ENCODE measurements at regions not wholly inside any gene's neighbourhood (a gene's known extent, or its start where the extent isn't known, plus 50 kb on each side); places are given as distances from the start of the nearest gene placed in this dataset.
"Not testable (repeated sequence)": the region's sequence is repeated elsewhere in the genome, so short reads cannot be mapped to it uniquely, and the experiment has no call there.

- no peak for DNase-seq (ENCODE audit: low read depth)
These were observed 127.7 kb downstream of the ALDH8A1 start for GRCh38 chr6:134821928-134822864.

- no peak for DNase-seq (ENCODE audit: low read depth)
These were observed 128.5 kb downstream of the ALDH8A1 start for GRCh38 chr6:134821397-134821796.

GRCh38 chr6:134819863-134820800, 129.8 kb downstream of the ALDH8A1 start:
- DNase-seq (ENCODE audit: low read depth): no peak

- no peak for DNase-seq (ENCODE audit: low read depth)
These were observed 130.7 kb downstream of the ALDH8A1 start for GRCh38 chr6:134819236-134819635.

GRCh38 chr6:134817448-134817847, 132.5 kb downstream of the ALDH8A1 start:
- no peak for DNase-seq (ENCODE audit: low read depth)

GRCh38 chr6:134816780-134817179, 133.1 kb downstream of the ALDH8A1 start:
- DNase-seq (ENCODE audit: low read depth): no peak

GRCh38 chr6:134816300-134816699, 133.6 kb downstream of the ALDH8A1 start:
- DNase-seq (ENCODE audit: low read depth): no peak

GRCh38 chr6:134814076-134814695, 135.7 kb downstream of the ALDH8A1 start:
- no peak for DNase-seq (ENCODE audit: low read depth)

GRCh38 chr6:134813146-134813545, 136.8 kb downstream of the ALDH8A1 start:
- no peak for DNase-seq (ENCODE audit: low read depth)

- DNase-seq (ENCODE audit: low read depth): no peak
These were observed 139.5 kb downstream of the ALDH8A1 start for GRCh38 chr6:134810402-134810801.

GRCh38 chr6:134809130-134809529, 140.8 kb downstream of the ALDH8A1 start:
- no peak for DNase-seq (ENCODE audit: low read depth)

- DNase-seq (ENCODE audit: low read depth): no peak
These were observed 143.6 kb downstream of the ALDH8A1 start for GRCh38 chr6:134806180-134806798.

- no peak for DNase-seq (ENCODE audit: low read depth)
These were observed 144.7 kb downstream of the ALDH8A1 start for GRCh38 chr6:134805168-134805567.

GRCh38 chr6:134804311-134804710, 145.6 kb downstream of the ALDH8A1 start:
- not testable (repeated sequence) for DNase-seq (ENCODE audit: low read depth)

- no peak for DNase-seq (ENCODE audit: low read depth)
These were observed 147.4 kb downstream of the ALDH8A1 start for GRCh38 chr6:134802426-134803058.

GRCh38 chr6:134797400-134798113, 152.3 kb downstream of the ALDH8A1 start:
- DNase-seq (ENCODE audit: low read depth): no peak

GRCh38 chr6:134795691-134796090, 154.2 kb downstream of the ALDH8A1 start:
- DNase-seq (ENCODE audit: low read depth): no peak

GRCh38 chr6:134795001-134795400, 154.9 kb downstream of the ALDH8A1 start:
- no peak for DNase-seq (ENCODE audit: low read depth)

- DNase-seq (ENCODE audit: low read depth): not testable (repeated sequence)
These were observed 158.6 kb downstream of the ALDH8A1 start for GRCh38 chr6:134791243-134791843.

GRCh38 chr6:134787261-134787877, 162.5 kb downstream of the ALDH8A1 start:
- DNase-seq (ENCODE audit: low read depth): peak; percentile 57
